Smooth muscle cell (in vitro differentiated cells): ENCODE measurements at regions not wholly inside any gene's neighbourhood (a gene's known extent, or its start where the extent isn't known, plus 50 kb on each side); places are given as distances from the start of the nearest gene placed in this dataset.

Experiments
- DNase-seq: peaks from one replicate; lab custom pipeline; 2025; ENCODE audit not compliant: unreplicated experiment; lab: John Stamatoyannopoulos, UW
- H2AFZ ChIP-seq: fragments of 200-600 bp; sonication (generic); 2 replicates; pipeline ENCODE4 v1.6.0; 2016; ENCODE audit warnings: antibody characterized with exemption, low read depth, mild to moderate bottlenecking
- H3F3A ChIP-seq: fragments of 200-600 bp; sonication (generic); 2 replicates; pipeline ENCODE4 v1.6.0; 2017; ENCODE audit warnings: antibody characterized with exemption, low read depth
- H3K27ac ChIP-seq: fragments of 200-600 bp; sonication (generic); 2 replicates; pipeline ENCODE4 v1.5.1; 2016; ENCODE audit warnings: low read depth, mild to moderate bottlenecking
- H3K27me3 ChIP-seq: fragments of 200-600 bp; sonication (generic); 2 replicates; pipeline ENCODE4 v1.6.1; 2016; ENCODE audit warnings: low read depth, mild to moderate bottlenecking
- H3K36me3 ChIP-seq: fragments of 200-600 bp; sonication (generic); 2 replicates; pipeline ENCODE4 v1.5.1; 2016; ENCODE audit warnings: low read depth
- H3K4me1 ChIP-seq: fragments of 200-600 bp; sonication (generic); 2 replicates; pipeline ENCODE4 v1.5.1; 2016; ENCODE audit warnings: low read depth
- H3K4me2 ChIP-seq: fragments of 200-600 bp; sonication (generic); 2 replicates; pipeline ENCODE4 v1.6.0; 2016; ENCODE audit warnings: mild to moderate bottlenecking
- H3K4me3 ChIP-seq: fragments of 200-600 bp; sonication (generic); 2 replicates; pipeline ENCODE4 v1.5.1; 2016; ENCODE audit warnings: mild to moderate bottlenecking
- H3K79me2 ChIP-seq: fragments of 200-600 bp; sonication (generic); 2 replicates; pipeline ENCODE4 v1.6.0; 2016; ENCODE audit warnings: low read depth, mild to moderate bottlenecking
- H3K9ac ChIP-seq: fragments of 200-600 bp; sonication (generic); 2 replicates; pipeline ENCODE4 v1.6.0; 2016; ENCODE audit warnings: low read depth
- H3K9me3 ChIP-seq: fragments of 200-600 bp; sonication (generic); replicated peaks from 2 replicates; pipeline ENCODE4 v1.5.1; 2016; ENCODE audit warnings: low read depth
- H4K20me1 ChIP-seq: fragments of 200-600 bp; sonication (generic); 2 replicates; pipeline ENCODE4 v1.6.0; 2016; ENCODE audit warnings: low read depth
- CTCF ChIP-seq: fragments of 200-600 bp; sonication (generic); IDR thresholded peaks from 2 replicates; pipeline ENCODE4 v1.5.1; 2017; ENCODE audit warnings: borderline replicate concordance, mild to moderate bottlenecking, antibody characterized with exemption; ENCODE audit not compliant: insufficient read depth, poor library complexity, severe bottlenecking
- WGBS: methylation state at CpG from one replicate; pipeline ENCODE4 v1.1.7; 2016; ENCODE audit warnings: low lambda C conversion rate; 5-methylcytosine and 5-hydroxymethylcytosine counted together

DNA sequence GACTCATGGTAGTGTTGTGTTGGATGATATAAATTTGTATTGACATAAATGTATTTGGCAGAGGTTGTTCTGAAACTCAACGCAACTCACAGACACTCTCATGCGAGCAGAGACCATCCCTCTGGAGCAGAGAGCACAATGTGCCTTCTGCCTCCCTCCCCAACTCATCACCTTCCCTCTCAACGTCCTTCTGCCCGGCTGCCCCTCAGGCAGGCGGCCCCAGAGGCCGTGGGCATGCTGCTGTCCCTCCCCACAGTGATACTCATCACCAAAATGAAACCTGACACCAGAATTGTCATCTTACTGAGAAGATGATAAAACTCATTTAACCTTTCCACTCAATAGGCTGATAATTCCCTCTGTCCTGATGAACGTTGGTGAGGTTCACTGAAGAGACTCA lies 260.6 kb downstream of the ETS1 start:
- Histone ChIP-seq H3K79me2 (no peaks in the 10 kb centered on the region), H3K4me1 (no peaks in the 10 kb centered on the region), H3K4me3 (no peak overlapping the region), H3F3A (no peaks in the 10 kb centered on the region), H3K9me3 (no peaks in the 10 kb centered on the region), H3K4me2 (no peak overlapping the region), H3K27ac (no peak overlapping the region), H3K36me3 (no peaks in the 10 kb centered on the region), H2AFZ (no peak overlapping the region), H4K20me1 (no peaks in the 10 kb centered on the region), H3K9ac (no peak overlapping the region), H3K27me3 (no peaks in the 10 kb centered on the region)
- TF ChIP-seq CTCF: no peak
- WGBS: 86% methylated on average over 7 of the region's 7 CpGs
- DNase-seq: no peak

DNA sequence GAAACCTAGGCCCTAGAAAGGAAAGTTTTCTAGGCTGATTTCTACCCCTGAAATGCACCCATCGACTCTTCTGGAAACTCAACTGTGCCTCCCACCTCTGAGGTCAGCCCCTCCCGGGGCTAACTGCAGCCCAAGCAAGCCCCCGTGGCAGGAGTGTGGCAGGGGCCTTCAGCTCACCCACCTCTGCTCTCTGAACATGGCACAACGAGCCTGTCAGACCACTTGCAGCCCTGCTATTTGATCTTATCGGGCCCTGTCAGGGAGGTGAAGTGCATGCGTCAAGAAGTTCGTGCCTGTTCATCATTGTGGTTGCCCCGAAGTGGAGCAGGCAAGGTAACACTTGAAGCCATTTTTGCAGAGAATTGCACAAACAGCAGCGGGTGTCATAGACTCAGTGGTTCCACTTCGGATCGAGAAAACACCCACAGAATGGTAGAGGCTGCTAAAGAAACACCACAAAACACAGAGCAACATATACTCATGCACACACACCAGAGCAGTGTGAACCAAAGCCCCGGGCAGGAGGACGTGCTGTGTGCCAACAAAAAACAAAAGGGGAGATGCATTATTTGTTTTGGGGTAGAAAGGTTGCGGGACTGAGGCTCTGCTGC lies 262.7 kb downstream of the ETS1 start:
- 79% methylated on average over 14 of the region's 14 CpGs for WGBS
- no peak for TF ChIP-seq CTCF
- no peaks in the 10 kb centered on the region for H4K20me1 ChIP-seq
- DNase-seq: no peak
- H3K27ac ChIP-seq: no peak overlapping the region
- no peaks in the 10 kb centered on the region for H3K27me3 ChIP-seq
- no peak overlapping the region for H3K4me2 ChIP-seq
- H3K4me1 ChIP-seq: no peaks in the 10 kb centered on the region
- no peak overlapping the region for H3K9ac ChIP-seq
- no peak overlapping the region for H3K4me3 ChIP-seq
- no peaks in the 10 kb centered on the region for H3K9me3 ChIP-seq
- no peaks in the 10 kb centered on the region for H3K36me3 ChIP-seq
- no peak overlapping the region for H2AFZ ChIP-seq
- H3K79me2 ChIP-seq: no peaks in the 10 kb centered on the region
- H3F3A ChIP-seq: no peaks in the 10 kb centered on the region

- Histone ChIP-seq H3K4me3 (no peak overlapping the region), H3K4me1 (no peaks in the 10 kb centered on the region), H2AFZ (no peak overlapping the region), H3K9ac (no peak overlapping the region), H3K27ac (no peak overlapping the region), H3K4me2 (peak overlapping the region; percentile 9), H3F3A (no peaks in the 10 kb centered on the region), H4K20me1 (no peaks in the 10 kb centered on the region), H3K36me3 (no peaks in the 10 kb centered on the region), H3K79me2 (no peaks in the 10 kb centered on the region), H3K9me3 (no peaks in the 10 kb centered on the region), H3K27me3 (no peaks in the 10 kb centered on the region)
- 23% methylated on average over 9 of the region's 9 CpGs for WGBS
- no peak for TF ChIP-seq CTCF
- no peak for DNase-seq
Measured at GRCh38 chr11:128324051-128324481, 263.3 kb downstream of the ETS1 start.

- Histone ChIP-seq H3K9ac (no peak overlapping the region), H3K4me1 (no peaks in the 10 kb centered on the region), H3K27ac (no peak overlapping the region), H3F3A (no peaks in the 10 kb centered on the region), H3K27me3 (no peaks in the 10 kb centered on the region), H3K4me2 (peak overlapping the region; percentile 9), H4K20me1 (no peaks in the 10 kb centered on the region), H3K36me3 (no peaks in the 10 kb centered on the region), H2AFZ (no peak overlapping the region), H3K4me3 (no peak overlapping the region), H3K9me3 (no peaks in the 10 kb centered on the region), H3K79me2 (no peaks in the 10 kb centered on the region)
- 67% methylated on average over 2 of the region's 2 CpGs for WGBS
- no peak for DNase-seq
- peak; percentile 33 for TF ChIP-seq CTCF
Measured at GRCh38 chr11:128323381-128323780, 264.0 kb downstream of the ETS1 start.
